K562 (cell line): ENCODE measurements at regions not wholly inside any gene's neighbourhood (a gene's known extent, or its start where the extent isn't known, plus 50 kb on each side); places are given as distances from the start of the nearest gene placed in this dataset.

Source experiments
- ATAC-seq: fragments of 200-7000 bp; cut with Tn5 transposase; 3 replicates; pipeline ENCODE4 v1.9.1; 2020; ENCODE audit warnings: moderate library complexity
- BruUV-seq: library from RNA; stranded (reverse); fragments of 400-500 nt; replicated peaks from 2 replicates; lab custom pipeline; 2021; lab: Mats Ljungman, UMichigan
- CTCF ChIA-PET: fragments of 300-600 bp; formaldehyde crosslinking; extraction: SDS; loops from one replicate; lab custom pipeline; 2021; ENCODE audit warnings: low intra/inter-chr PET ratio; lab: Yijun Ruan, JAX
- POLR2A ChIA-PET: fragments of 300-600, 350-650 bp; sonication (Branson Sonifier 250); formaldehyde crosslinking; extraction: SDS; loops from one replicate; lab custom pipeline; 2021; ENCODE audit warnings: antibody characterized with exemption, inconsistent platforms; lab: Yijun Ruan, JAX
- DNase-seq, 4 experiments: peaks; one replicate each; pipeline versions ENCODE4 v3.0.0 to v3.0.0-alpha.2; 2011 to 2018; ENCODE audit warnings: low spot score in 3 of 4, mixed read lengths in 3 of 4; ENCODE audit errors: extremely low read depth in 1 of 4
- FAIRE-seq: peaks from 2 replicates; lab custom pipeline; 2011; peaks lifted over from hg19 to GRCh38; lab: Jason Lieb, UNC
- H2AFZ ChIP-seq: 2 replicates; pipeline ENCODE4 v1.6.0; 2011; ENCODE audit warnings: low read depth, low read length, control low read depth, inconsistent platforms
- H3K27ac ChIP-seq: fragments of 200-600 bp; 3 replicates; pipeline ENCODE4 v1.8.0; 2011; ENCODE audit warnings: low read depth, mild to moderate bottlenecking, control low read depth, inconsistent platforms, low read length, moderate library complexity, mixed read lengths; ENCODE audit errors: extremely low read depth
- H3K27me3 ChIP-seq, 2 experiments: fragments of 300-600 bp in 1 of 2; 2 replicates in 1 of 2; 3 replicates in 1 of 2; pipeline versions ENCODE4 v1.6.0 to v1.8.0; 2011; ENCODE audit warnings: inconsistent platforms in 2 of 2, low read length in 2 of 2, mild to moderate bottlenecking in 1 of 2, mixed read lengths in 1 of 2, moderate library complexity in 1 of 2; ENCODE audit not compliant: control insufficient read depth in 2 of 2, insufficient read depth in 2 of 2
- H3K36me3 ChIP-seq: fragments of 300-600 bp; 3 replicates; pipeline ENCODE4 v1.8.0; 2011; ENCODE audit warnings: mild to moderate bottlenecking, low read length, inconsistent platforms; ENCODE audit not compliant: control insufficient read depth, insufficient read depth
- H3K4me1 ChIP-seq, 2 experiments: fragments of 200-600 bp in 1 of 2; replicated peaks in 1 of 2; 2 replicates in 1 of 2; 3 replicates in 1 of 2; pipeline versions ENCODE4 v1.5.1 to v1.8.0; 2011; ENCODE audit warnings: inconsistent platforms in 2 of 2, low read length in 2 of 2, mild to moderate bottlenecking in 1 of 2, mixed read lengths in 1 of 2, moderate library complexity in 1 of 2; ENCODE audit not compliant: control insufficient read depth in 2 of 2, insufficient read depth in 2 of 2
- H3K4me2 ChIP-seq: 2 replicates; pipeline ENCODE4 v1.6.1; 2011; ENCODE audit warnings: low read length, control low read depth, inconsistent platforms, mixed read lengths; ENCODE audit not compliant: insufficient read depth
- H3K4me3 ChIP-seq: fragments of 200-600 bp; sonication (generic), shearing (Covaris generic); 2 replicates; pipeline ENCODE4 v1.5.1; 2016; ENCODE audit warnings: control low read depth, inconsistent platforms
- H3K79me2 ChIP-seq: fragments of 200-600 bp; 3 replicates; pipeline ENCODE4 v1.8.0; 2011; ENCODE audit warnings: low read length, inconsistent platforms; ENCODE audit not compliant: control insufficient read depth, insufficient read depth
- H3K9ac ChIP-seq, 2 experiments: 2 replicates each; pipeline versions ENCODE4 v1.6.0 to v1.6.1; 2011; ENCODE audit warnings: low read depth in 2 of 2, low read length in 2 of 2, control low read depth in 1 of 2, inconsistent platforms in 1 of 2, mild to moderate bottlenecking in 1 of 2, mixed read lengths in 1 of 2; ENCODE audit not compliant: insufficient read depth in 1 of 2
- H3K9me1 ChIP-seq: one replicate; pipeline ENCODE4 v1.6.0; 2011; ENCODE audit warnings: inconsistent platforms, mild to moderate bottlenecking, low read length, moderate library complexity; ENCODE audit not compliant: control insufficient read depth, insufficient read depth
- H3K9me3 ChIP-seq: replicated peaks from 2 replicates; pipeline ENCODE4 v1.5.1; 2011; ENCODE audit warnings: low read depth, low read length, inconsistent platforms; ENCODE audit not compliant: control insufficient read depth, insufficient read depth
- H4K20me1 ChIP-seq: replicated peaks from 2 replicates; pipeline ENCODE4 v1.6.1; 2011; ENCODE audit warnings: low read length, inconsistent platforms, mixed read lengths; ENCODE audit not compliant: control insufficient read depth, insufficient read depth
- ELK3 ChIP-seq: fragments of 450-650 bp; formaldehyde crosslinking; IDR thresholded peaks from 2 replicates; pipeline ENCODE4 v1.4.0; 2020; ENCODE audit warnings: mild to moderate bottlenecking
- MCM5 ChIP-seq: fragments of 450-650 bp; IDR thresholded peaks from 2 replicates; pipeline ENCODE4 v1.6.1; 2016; ENCODE audit warnings: low read depth
- NONO ChIP-seq, 2 experiments: fragments of 200-400 bp in 1 of 2; fragments of 450-650 bp in 1 of 2; formaldehyde crosslinking in 1 of 2; IDR thresholded peaks; 2 replicates each; pipeline ENCODE4 v1.6.1; 2017; ENCODE audit warnings: low read depth in 2 of 2, mild to moderate bottlenecking in 2 of 2, moderate library complexity in 2 of 2, low read length in 1 of 2
- NR2C2 ChIP-seq, 2 experiments: fragments of 200-800 bp in 1 of 2; sonication (Bioruptor generic) in 1 of 2; sonication (generic) in 1 of 2; formaldehyde crosslinking in 1 of 2; IDR thresholded peaks; 2 replicates each; pipeline versions ENCODE4 v1.6.1 to v1.8.0; 2016 to 2022; ENCODE audit warnings: mild to moderate bottlenecking in 1 of 2, missing compliant biosample characterization in 1 of 2, missing genetic modification characterization in 1 of 2, missing genetic modification reagents in 1 of 2
- NR2F6 ChIP-seq: fragments of 450-650 bp; formaldehyde crosslinking; IDR thresholded peaks from 2 replicates; pipeline ENCODE4 v1.4.0; 2020; ENCODE audit warnings: mild to moderate bottlenecking
- POLR2G ChIP-seq: fragments of 200-400 bp; formaldehyde crosslinking; IDR thresholded peaks from 2 replicates; pipeline ENCODE4 v1.6.1; 2017; ENCODE audit warnings: low read depth, mild to moderate bottlenecking, antibody characterized with exemption, low read length, moderate library complexity
- TARDBP ChIP-seq: fragments of 450-650 bp; IDR thresholded peaks from 2 replicates; pipeline ENCODE4 v1.6.1; 2016
- THAP7 ChIP-seq: fragments of 250-450 bp; sonication (Bioruptor Pico); IDR thresholded peaks from 2 replicates; pipeline ENCODE4 v1.5.0; 2021
- TRIM24 ChIP-seq, 2 experiments: fragments of 450-650 bp; IDR thresholded peaks; 2 replicates each; pipeline ENCODE4 v1.6.1; 2016
- ZBTB1 ChIP-seq: sonication (generic); formaldehyde crosslinking; IDR thresholded peaks from 2 replicates; pipeline ENCODE4 v1.8.1; 2023; ENCODE audit warnings: missing genetic modification reagents, low read depth, mild to moderate bottlenecking, borderline replicate concordance
- ZEB2 ChIP-seq: fragments of 450-650 bp; IDR thresholded peaks from 2 replicates; pipeline ENCODE4 v1.6.1; 2016
- ZNF507 ChIP-seq: conservative IDR thresholded peaks from 2 replicates; pipeline ENCODE4 v1.6.1; 2017; ENCODE audit warnings: missing genetic modification characterization, missing compliant biosample characterization
- WGBS: fragments of 100-300 bp; shearing (Covaris generic); methylation state at CpG from one replicate; pipeline ENCODE4 v1.1.6; 2016; ENCODE audit warnings: low coverage, mixed read lengths; ENCODE audit not compliant: insufficient coverage; ENCODE audit errors: missing lambda C conversion rate; 5-methylcytosine and 5-hydroxymethylcytosine counted together
- in situ Hi-C: fragments of 300-500 bp; cut with MboI; formaldehyde crosslinking; loops from 4 replicates; pipeline ENCODE4 v1.15.0; 2018; ENCODE audit warnings: inconsistent platforms, mixed read lengths
- intact Hi-C: fragments of 100-400 bp; cut with micrococcal nuclease; formaldehyde crosslinking; loops from 2 replicates; pipeline ENCODE4 v1.14.2; 2022

GRCh38 chr2:195296490-195296889 is 360.5 kb upstream of the SLC39A10 start:
- POLR2A ChIA-PET: no interaction called here
- DNase-seq: no peak
- Histone ChIP-seq H2AFZ (no peak overlapping the region), H3K9me3 (no peaks in the 10 kb centered on the region), H3K79me2 (no peaks in the 10 kb centered on the region), H3K4me1 (no peaks in the 10 kb centered on the region), H3K9me1 (no peaks in the 10 kb centered on the region), H3K36me3 (no peaks in the 10 kb centered on the region), H4K20me1 (no peaks in the 10 kb centered on the region), H3K27me3 (no peaks in the 10 kb centered on the region), H3K9ac (no peak overlapping the region)
- intact Hi-C loops: no loop called here
- 0% methylated on average over 1 of the region's 1 CpG for WGBS
- no TSS peak for BruUV-seq
- CTCF ChIA-PET: no interaction called here
- FAIRE-seq: no peak
- TF ChIP-seq TARDBP (no peak), NR2C2 (CRISPR knock-in tag; IDR thresholded peaks at IDR 0.05) (no peak), NR2C2 (tag; IDR thresholded peaks at IDR 0.05) (no peak), TRIM24 (IDR thresholded peaks at IDR 0.05) (no peak), NR2F6 (no peak), ZEB2 (no peak), ZBTB1 (CRISPR knock-in tag) (no peak), ELK3 (no peak), THAP7 (no peak), MCM5 (no peak), POLR2G (no peak), NONO (IDR thresholded peaks at IDR 0.05; ENCODE audit: low read depth in 2 of 2, low read length in 1 of 2) (no peak), ZNF507 (tag) (no peak)
- TF ChIP-seq, all 486 proteins: peak for 0
- Histone ChIP-seq H3K4me2 (no peak overlapping the region), H3K27ac (no peak overlapping the region), H3K4me3 (no peak overlapping the region)
- ATAC-seq: no peak
- in situ Hi-C loops: no loop called here
